GM12875 (cell line): ENCODE measurements at regions not wholly inside any gene's neighbourhood (a gene's known extent, or its start where the extent isn't known, plus 50 kb on each side); places are given as distances from the start of the nearest gene placed in this dataset.

ENCODE experiments used
- H3K4me3 ChIP-seq: one replicate; pipeline ENCODE4 v1.5.1; 2011; ENCODE audit warnings: low read depth, low read length, control low read depth
- TF ChIP-seq, protein P1 (sequence below): IDR thresholded peaks from 2 replicates; pipeline ENCODE4 v1.5.1; 2011; ENCODE audit warnings: low read depth, mild to moderate bottlenecking, control low read depth, inconsistent platforms, low read length, moderate library complexity, borderline replicate concordance; ENCODE audit not compliant: insufficient read depth

GRCh38 chr17:77723071-77723908 is 235.2 kb upstream of the TNRC6C start:
- TF ChIP-seq, protein P1, sequence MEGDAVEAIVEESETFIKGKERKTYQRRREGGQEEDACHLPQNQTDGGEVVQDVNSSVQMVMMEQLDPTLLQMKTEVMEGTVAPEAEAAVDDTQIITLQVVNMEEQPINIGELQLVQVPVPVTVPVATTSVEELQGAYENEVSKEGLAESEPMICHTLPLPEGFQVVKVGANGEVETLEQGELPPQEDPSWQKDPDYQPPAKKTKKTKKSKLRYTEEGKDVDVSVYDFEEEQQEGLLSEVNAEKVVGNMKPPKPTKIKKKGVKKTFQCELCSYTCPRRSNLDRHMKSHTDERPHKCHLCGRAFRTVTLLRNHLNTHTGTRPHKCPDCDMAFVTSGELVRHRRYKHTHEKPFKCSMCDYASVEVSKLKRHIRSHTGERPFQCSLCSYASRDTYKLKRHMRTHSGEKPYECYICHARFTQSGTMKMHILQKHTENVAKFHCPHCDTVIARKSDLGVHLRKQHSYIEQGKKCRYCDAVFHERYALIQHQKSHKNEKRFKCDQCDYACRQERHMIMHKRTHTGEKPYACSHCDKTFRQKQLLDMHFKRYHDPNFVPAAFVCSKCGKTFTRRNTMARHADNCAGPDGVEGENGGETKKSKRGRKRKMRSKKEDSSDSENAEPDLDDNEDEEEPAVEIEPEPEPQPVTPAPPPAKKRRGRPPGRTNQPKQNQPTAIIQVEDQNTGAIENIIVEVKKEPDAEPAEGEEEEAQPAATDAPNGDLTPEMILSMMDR, result no peak
- H3K4me3 ChIP-seq, result no peak overlapping the region

- no peak overlapping the region for H3K4me3 ChIP-seq
- TF ChIP-seq, protein P1, result no peak
Measured at GRCh38 chr17:77723909-77724875, 234.3 kb upstream of the TNRC6C start.

DNA sequence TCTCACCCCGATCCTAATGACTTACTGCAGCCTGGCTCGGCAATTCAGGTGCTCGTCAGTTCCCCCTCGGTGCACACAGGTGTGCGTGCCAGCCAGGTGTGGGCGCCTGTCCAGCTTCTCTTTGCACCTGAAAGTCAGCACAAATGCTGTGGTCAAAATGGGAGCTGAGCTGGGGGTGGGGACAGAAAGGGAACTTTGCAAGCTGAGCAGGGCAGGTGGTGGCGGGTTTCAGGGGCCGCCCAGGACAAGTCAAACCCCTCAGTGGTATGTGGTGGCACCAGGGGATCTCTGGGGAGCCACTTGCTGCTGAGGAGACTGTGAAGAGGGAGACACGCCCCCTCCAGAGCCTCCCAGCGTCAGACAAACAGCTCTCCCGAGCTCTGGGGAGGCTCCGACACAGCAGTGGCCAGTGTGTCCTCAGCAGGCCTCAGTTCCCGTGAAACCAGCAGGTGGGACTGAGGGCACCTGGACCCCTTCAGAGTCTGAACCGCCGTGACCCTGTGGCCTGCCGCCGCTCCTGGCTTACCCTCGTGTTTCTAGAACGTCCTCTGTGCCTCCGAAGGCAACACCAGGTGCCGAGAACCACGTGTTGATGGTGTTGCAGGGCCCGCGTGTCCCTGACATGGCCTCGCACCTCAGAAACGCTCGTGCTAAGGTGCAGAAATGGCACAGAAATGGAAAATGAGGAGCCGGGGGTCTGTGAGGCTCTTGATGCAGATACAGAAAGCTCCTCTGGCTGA is 233.5 kb upstream of the TNRC6C start:
- no peak overlapping the region for H3K4me3 ChIP-seq
- TF ChIP-seq, protein P1, result no peak

DNA sequence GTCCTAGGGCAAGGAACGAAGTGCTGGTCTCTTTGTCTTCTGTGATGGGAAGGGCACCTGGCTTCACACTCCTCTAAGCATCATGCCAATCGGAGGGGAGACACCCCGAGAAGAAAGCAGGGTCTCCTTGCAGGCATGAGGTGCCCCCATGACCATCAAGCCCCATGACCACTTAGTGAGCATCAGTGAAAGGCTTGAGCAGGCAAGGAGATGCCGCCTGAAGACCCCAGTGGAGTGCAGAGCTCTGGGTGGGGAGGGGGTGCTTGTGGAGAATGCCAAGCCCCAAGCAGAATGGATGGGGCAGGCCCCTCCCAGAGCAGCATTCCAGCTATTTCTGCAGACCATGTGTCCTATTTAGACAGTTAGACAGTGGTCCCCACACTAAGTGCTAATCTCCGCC is 232.7 kb upstream of the TNRC6C start:
- TF ChIP-seq, protein P1, result no peak
- no peak overlapping the region for H3K4me3 ChIP-seq

DNA sequence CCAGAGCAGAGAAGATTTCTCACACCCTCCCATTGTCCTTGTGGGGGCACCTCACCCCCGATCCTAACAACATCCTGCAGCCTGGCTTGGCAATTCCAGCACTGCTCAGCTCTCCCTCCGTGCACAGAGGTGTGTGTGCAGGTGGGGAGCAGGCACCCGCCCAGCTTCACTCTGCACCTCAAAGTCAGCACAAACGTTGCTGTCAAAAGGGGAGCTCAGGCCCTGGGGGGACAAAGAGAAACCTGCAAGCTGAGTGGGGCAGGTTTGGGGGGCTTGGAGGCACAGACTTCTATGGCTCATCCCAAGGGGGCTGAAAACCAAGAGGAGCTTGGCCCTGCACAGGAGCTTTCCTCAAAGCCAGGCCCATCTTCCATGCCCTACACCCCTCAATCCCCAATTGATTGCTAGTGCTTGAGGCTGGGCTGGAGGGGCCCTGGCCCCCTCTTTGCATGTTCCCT is 231.9 kb upstream of the TNRC6C start:
- TF ChIP-seq, protein P1, result no peak
- no peak overlapping the region for H3K4me3 ChIP-seq

- no peak overlapping the region for H3K4me3 ChIP-seq
- TF ChIP-seq, protein P1, result no peak
Measured at GRCh38 chr17:77727037-77727615, 231.4 kb upstream of the TNRC6C start.
